Liver (tissue), 7 donors: ENCODE measurements at regions not wholly inside any gene's neighbourhood (a gene's known extent, or its start where the extent isn't known, plus 50 kb on each side); places are given as distances from the start of the nearest gene placed in this dataset.

ENCODE experiments used
- DNase-seq: peaks from one replicate; pipeline ENCODE4 v3.0.0-alpha.2; 2017; ENCODE audit warnings: low spot score
- H3K27ac ChIP-seq, 2 donors: one replicate each; pipeline ENCODE4 v1.7.0; 2013; ENCODE audit warnings: inconsistent platforms in 2 of 2, low read length in 2 of 2, control low read depth in 1 of 2, low read depth in 1 of 2, mild to moderate bottlenecking in 1 of 2
- H3K27me3 ChIP-seq, 4 donors: one replicate each; pipeline versions ENCODE4 v1.6.1 to v1.7.0; 2013; ENCODE audit warnings: low read length in 3 of 4, inconsistent platforms in 1 of 4, mild to moderate bottlenecking in 1 of 4, moderate library complexity in 1 of 4; ENCODE audit not compliant: control insufficient read depth in 4 of 4, insufficient read depth in 4 of 4
- H3K36me3 ChIP-seq, 4 donors: one replicate each; pipeline versions ENCODE4 v1.6.1 to v1.7.0; 2013; ENCODE audit warnings: low read length in 3 of 4, mild to moderate bottlenecking in 3 of 4, low read depth in 1 of 4, moderate library complexity in 1 of 4; ENCODE audit not compliant: control insufficient read depth in 4 of 4, insufficient read depth in 3 of 4
- H3K4me1 ChIP-seq, 4 donors: one replicate each; pipeline versions ENCODE4 v1.6.1 to v1.7.0; 2013; ENCODE audit warnings: low read length in 3 of 4, mild to moderate bottlenecking in 3 of 4, moderate library complexity in 1 of 4; ENCODE audit not compliant: control insufficient read depth in 4 of 4, insufficient read depth in 4 of 4
- H3K4me3 ChIP-seq, 3 donors: one replicate each; pipeline versions ENCODE4 v1.6.1 to v1.7.0; 2013; ENCODE audit warnings: low read length in 3 of 3, control low read depth in 1 of 3, low read depth in 1 of 3, mild to moderate bottlenecking in 1 of 3
- H3K9ac ChIP-seq, 2 donors: one replicate each; pipeline ENCODE4 v1.7.0; 2013; ENCODE audit warnings: low read length in 2 of 2, mild to moderate bottlenecking in 2 of 2, moderate library complexity in 2 of 2, control low read depth in 1 of 2, low read depth in 1 of 2
- H3K9me3 ChIP-seq, 4 donors: one replicate each; pipeline versions ENCODE4 v1.6.1 to v1.7.0; 2013; ENCODE audit warnings: low read length in 3 of 4; ENCODE audit not compliant: control insufficient read depth in 4 of 4
- ATF3 ChIP-seq: IDR thresholded peaks from 2 replicates; pipeline ENCODE4 v1.6.1; 2016; ENCODE audit warnings: antibody characterized with exemption
- EGR1 ChIP-seq, 2 donors: IDR thresholded peaks; 2 replicates each; pipeline ENCODE4 v1.6.1; 2016 to 2018; ENCODE audit warnings: antibody characterized with exemption in 2 of 2, low read depth in 2 of 2
- FOXA1 ChIP-seq: IDR thresholded peaks from 2 replicates; pipeline ENCODE4 v1.6.1; 2016; ENCODE audit warnings: antibody characterized with exemption
- FOXA2 ChIP-seq: IDR thresholded peaks from 2 replicates; pipeline ENCODE4 v1.6.1; 2016; ENCODE audit warnings: antibody characterized with exemption
- GABPA ChIP-seq, 2 donors: IDR thresholded peaks in 1 of 2; conservative IDR thresholded peaks in 1 of 2; 2 replicates each; pipeline ENCODE4 v1.6.1; 2016; ENCODE audit warnings: antibody characterized with exemption in 2 of 2, mild to moderate bottlenecking in 1 of 2, moderate library complexity in 1 of 2
- HNF4A ChIP-seq, 2 donors: conservative IDR thresholded peaks; 2 replicates each; pipeline ENCODE4 v1.6.1; 2016; ENCODE audit warnings: antibody characterized with exemption in 2 of 2, mild to moderate bottlenecking in 2 of 2
- MAX ChIP-seq: IDR thresholded peaks from 2 replicates; pipeline ENCODE4 v1.6.1; 2016; ENCODE audit warnings: antibody characterized with exemption
- RAD21 ChIP-seq, 2 donors: IDR thresholded peaks; 2 replicates each; pipeline ENCODE4 v1.6.1; 2016; ENCODE audit warnings: antibody characterized with exemption in 2 of 2, mild to moderate bottlenecking in 2 of 2
- REST ChIP-seq: IDR thresholded peaks from 2 replicates; pipeline ENCODE4 v1.6.1; 2016; ENCODE audit warnings: antibody characterized with exemption, mild to moderate bottlenecking
- RXRA ChIP-seq, 2 donors: IDR thresholded peaks; 2 replicates each; pipeline ENCODE4 v1.6.1; 2017 to 2018; ENCODE audit warnings: antibody characterized with exemption in 2 of 2, mild to moderate bottlenecking in 1 of 2
- TAF1 ChIP-seq: conservative IDR thresholded peaks from 2 replicates; pipeline ENCODE4 v1.6.1; 2016; ENCODE audit warnings: antibody characterized with exemption, mild to moderate bottlenecking
- YY1 ChIP-seq: IDR thresholded peaks from 2 replicates; pipeline ENCODE4 v1.6.1; 2016; ENCODE audit warnings: antibody characterized with exemption, mild to moderate bottlenecking
- ZBTB33 ChIP-seq: IDR thresholded peaks from 2 replicates; pipeline ENCODE4 v1.6.1; 2016; ENCODE audit warnings: antibody characterized with exemption
- WGBS: extraction: QIAGEN DNeasy Blood & Tissue Kit; methylation state at CpG from one replicate; pipeline ENCODE4 v1.1.7; 2013; 5-methylcytosine and 5-hydroxymethylcytosine counted together
- donor health status: healthy.
- donor health status: healthy.
- donor health status: healthy.
- donor health status: healthy.

GRCh38 chr4:171718069-171718468 lies 95.1 kb upstream of the GALNTL6 start:
- H3K27me3 ChIP-seq, result no peaks in the 10 kb centered on the region
- no peaks in the 10 kb centered on the region for H3K9me3 ChIP-seq
- no peaks in the 10 kb centered on the region for H3K4me1 ChIP-seq
- WGBS, result 50% methylated on average over 1 of the region's 1 CpG
- DNase-seq, result no peak
- TF ChIP-seq EGR1 (IDR thresholded peaks at IDR 0.05; ENCODE audit: low read depth in 2 of 2) (no peak), GABPA (IDR thresholded peaks at IDR 0.05 in 1 of 2, conservative IDR thresholded peaks at IDR 0.05 in 1 of 2) (no peak), FOXA2 (no peak), YY1 (no peak), RAD21 (IDR thresholded peaks at IDR 0.05) (no peak), HNF4A (conservative IDR thresholded peaks at IDR 0.05) (no peak), ATF3 (no peak), ZBTB33 (no peak), MAX (no peak), REST (no peak)
- no peak overlapping the region for H3K27ac ChIP-seq
- H3K4me3 ChIP-seq, result no peak overlapping the region
- H3K36me3 ChIP-seq, result no peaks in the 10 kb centered on the region
- H3K9ac ChIP-seq, result no peak overlapping the region

GRCh38 chr4:171717231-171717741 lies 95.9 kb upstream of the GALNTL6 start:
- H3K4me3 ChIP-seq, result no peak overlapping the region

More at GRCh38 chr4:171717231-171717741, 95.9 kb upstream of the GALNTL6 start:
- Histone ChIP-seq H3K9ac (no peak overlapping the region), H3K27me3 (no peaks in the 10 kb centered on the region), H3K4me1 (no peaks in the 10 kb centered on the region), H3K27ac (no peak overlapping the region), H3K36me3 (no peaks in the 10 kb centered on the region), H3K9me3 (no peaks in the 10 kb centered on the region)
- no peak for DNase-seq
- TF ChIP-seq TAF1, result no peak
- no peak for TF ChIP-seq REST
- no peak for TF ChIP-seq ZBTB33
- no peak for TF ChIP-seq FOXA1
- no peak for TF ChIP-seq GABPA (IDR thresholded peaks at IDR 0.05 in 1 of 2, conservative IDR thresholded peaks at IDR 0.05 in 1 of 2)
- TF ChIP-seq RXRA (IDR thresholded peaks at IDR 0.05), result no peak
- TF ChIP-seq YY1, result no peak
- TF ChIP-seq MAX, result no peak
- TF ChIP-seq FOXA2, result no peak
